Neural cell (in vitro differentiated cells): ENCODE measurements at regions not wholly inside any gene's neighbourhood (a gene's known extent, or its start where the extent isn't known, plus 50 kb on each side); places are given as distances from the start of the nearest gene placed in this dataset.

Source experiments
- CTCF ChIP-seq: fragments of 450-650 bp; IDR thresholded peaks from 2 replicates; pipeline ENCODE4 v1.5.1; 2014; ENCODE audit warnings: antibody characterized with exemption, mild to moderate bottlenecking, moderate library complexity; ENCODE audit not compliant: poor library complexity, severe bottlenecking
- EZH2 ChIP-seq: fragments of 200-600, 300-800 bp; shearing (Covaris generic), sonication (generic); IDR thresholded peaks from 2 replicates; pipeline ENCODE4 v1.6.1; 2014; ENCODE audit warnings: antibody characterized with exemption, low read length, borderline replicate concordance, mild to moderate bottlenecking; ENCODE audit not compliant: insufficient read depth, poor library complexity, severe bottlenecking
- RAD21 ChIP-seq: fragments of 450-650 bp; conservative IDR thresholded peaks from 2 replicates; pipeline ENCODE4 v1.6.1; 2014; ENCODE audit warnings: antibody characterized with exemption, mild to moderate bottlenecking, moderate library complexity
- TF ChIP-seq, protein P1 (sequence below): IDR thresholded peaks from 2 replicates; pipeline ENCODE4 v1.6.1; 2012; ENCODE audit warnings: borderline replicate concordance

DNA sequence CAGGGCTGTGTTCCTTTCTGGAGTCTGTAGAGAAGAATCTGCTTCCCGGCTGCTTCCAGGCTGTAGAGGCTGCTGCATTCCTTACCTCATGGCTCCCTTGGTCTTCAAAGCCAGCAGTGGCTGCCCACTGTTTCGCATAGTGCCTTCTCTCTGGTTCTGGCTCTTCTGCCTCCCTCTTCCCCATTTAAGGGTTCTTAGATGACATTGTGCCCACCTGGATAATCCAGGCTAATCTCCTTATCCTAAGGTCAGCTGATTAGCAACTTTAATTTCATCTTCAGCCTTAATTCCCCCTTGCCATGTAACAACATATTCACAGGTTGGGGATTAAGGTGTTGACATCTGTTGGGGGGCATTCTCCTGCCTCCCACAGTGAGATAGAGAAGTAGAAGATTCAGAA lies 208.6 kb upstream of the TMTC1 start:
- TF ChIP-seq CTCF (no peak), EZH2 (no peak), RAD21 (no peak)
- TF ChIP-seq, protein P1, sequence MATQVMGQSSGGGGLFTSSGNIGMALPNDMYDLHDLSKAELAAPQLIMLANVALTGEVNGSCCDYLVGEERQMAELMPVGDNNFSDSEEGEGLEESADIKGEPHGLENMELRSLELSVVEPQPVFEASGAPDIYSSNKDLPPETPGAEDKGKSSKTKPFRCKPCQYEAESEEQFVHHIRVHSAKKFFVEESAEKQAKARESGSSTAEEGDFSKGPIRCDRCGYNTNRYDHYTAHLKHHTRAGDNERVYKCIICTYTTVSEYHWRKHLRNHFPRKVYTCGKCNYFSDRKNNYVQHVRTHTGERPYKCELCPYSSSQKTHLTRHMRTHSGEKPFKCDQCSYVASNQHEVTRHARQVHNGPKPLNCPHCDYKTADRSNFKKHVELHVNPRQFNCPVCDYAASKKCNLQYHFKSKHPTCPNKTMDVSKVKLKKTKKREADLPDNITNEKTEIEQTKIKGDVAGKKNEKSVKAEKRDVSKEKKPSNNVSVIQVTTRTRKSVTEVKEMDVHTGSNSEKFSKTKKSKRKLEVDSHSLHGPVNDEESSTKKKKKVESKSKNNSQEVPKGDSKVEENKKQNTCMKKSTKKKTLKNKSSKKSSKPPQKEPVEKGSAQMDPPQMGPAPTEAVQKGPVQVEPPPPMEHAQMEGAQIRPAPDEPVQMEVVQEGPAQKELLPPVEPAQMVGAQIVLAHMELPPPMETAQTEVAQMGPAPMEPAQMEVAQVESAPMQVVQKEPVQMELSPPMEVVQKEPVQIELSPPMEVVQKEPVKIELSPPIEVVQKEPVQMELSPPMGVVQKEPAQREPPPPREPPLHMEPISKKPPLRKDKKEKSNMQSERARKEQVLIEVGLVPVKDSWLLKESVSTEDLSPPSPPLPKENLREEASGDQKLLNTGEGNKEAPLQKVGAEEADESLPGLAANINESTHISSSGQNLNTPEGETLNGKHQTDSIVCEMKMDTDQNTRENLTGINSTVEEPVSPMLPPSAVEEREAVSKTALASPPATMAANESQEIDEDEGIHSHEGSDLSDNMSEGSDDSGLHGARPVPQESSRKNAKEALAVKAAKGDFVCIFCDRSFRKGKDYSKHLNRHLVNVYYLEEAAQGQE, result no peak
